Type B pancreatic cell (in vitro differentiated cells): ENCODE measurements at regions not wholly inside any gene's neighbourhood (a gene's known extent, or its start where the extent isn't known, plus 50 kb on each side); places are given as distances from the start of the nearest gene placed in this dataset.

ENCODE experiments used
- DNase-seq: peaks from one replicate; pipeline ENCODE4 v3.0.0; 2021; ENCODE audit warnings: mixed read lengths; ENCODE audit not compliant: unreplicated experiment; ENCODE audit errors: extremely low spot score
- H3K27ac Mint-ChIP-seq: 2 replicates; pipeline ENCODE4 v1.8.0; 2021; ENCODE audit warnings: mild to moderate bottlenecking, mixed read lengths
- H3K27me3 Mint-ChIP-seq: 2 replicates; pipeline ENCODE4 v1.8.0; 2021; ENCODE audit warnings: mixed read lengths
- H3K36me3 Mint-ChIP-seq: 2 replicates; pipeline ENCODE4 v1.8.0; 2021; ENCODE audit warnings: mixed read lengths
- H3K4me1 Mint-ChIP-seq: one replicate; pipeline ENCODE4 v1.8.0; 2021; ENCODE audit warnings: mixed read lengths; ENCODE audit not compliant: unreplicated experiment
- H3K4me3 Mint-ChIP-seq: 2 replicates; pipeline ENCODE4 v1.8.0; 2021; ENCODE audit warnings: mild to moderate bottlenecking, mixed read lengths
- H3K9me3 Mint-ChIP-seq: 2 replicates; pipeline ENCODE4 v1.8.0; 2021; ENCODE audit warnings: mixed read lengths
- CTCF ChIP-seq: fragments of 200-600 bp; sonication (generic); conservative IDR thresholded peaks from 2 replicates; pipeline ENCODE4 v1.5.0; 2021; ENCODE audit warnings: antibody characterized with exemption, mild to moderate bottlenecking

GRCh38 chrX:94058728-94059382 lies 384.8 kb downstream of the FAM133A start:
- H3K4me1 Mint-ChIP-seq, result no peaks in the 10 kb centered on the region
- H3K27me3 Mint-ChIP-seq, result no peaks in the 10 kb centered on the region
- H3K27ac Mint-ChIP-seq, result no peak overlapping the region
- no peaks in the 10 kb centered on the region for H3K9me3 Mint-ChIP-seq
- DNase-seq, result no peak
- peak overlapping the region; percentile 35 for H3K4me3 Mint-ChIP-seq
- H3K36me3 Mint-ChIP-seq, result no peaks in the 10 kb centered on the region
- TF ChIP-seq CTCF, result peak; percentile 84

GRCh38 chrX:94065091-94065490 lies 391.1 kb downstream of the FAM133A start:
- no peaks in the 10 kb centered on the region for H3K27me3 Mint-ChIP-seq
- no peaks in the 10 kb centered on the region for H3K9me3 Mint-ChIP-seq
- H3K27ac Mint-ChIP-seq, result no peak overlapping the region
- H3K36me3 Mint-ChIP-seq, result no peaks in the 10 kb centered on the region
- no peak for DNase-seq
- no peak for TF ChIP-seq CTCF
- H3K4me1 Mint-ChIP-seq, result no peaks in the 10 kb centered on the region
- no peak overlapping the region for H3K4me3 Mint-ChIP-seq

GRCh38 chrX:94089149-94089548 lies 415.1 kb downstream of the FAM133A start:
- H3K9me3 Mint-ChIP-seq, result no peaks in the 10 kb centered on the region
- DNase-seq, result no peak
- no peak overlapping the region for H3K4me3 Mint-ChIP-seq
- no peaks in the 10 kb centered on the region for H3K36me3 Mint-ChIP-seq
- TF ChIP-seq CTCF, result no peak
- H3K4me1 Mint-ChIP-seq, result no peaks in the 10 kb centered on the region
- no peak overlapping the region for H3K27ac Mint-ChIP-seq
- H3K27me3 Mint-ChIP-seq, result no peaks in the 10 kb centered on the region

GRCh38 chrX:94097868-94098267 lies 423.9 kb downstream of the FAM133A start:
- no peak for TF ChIP-seq CTCF

GRCh38 chrX:94107981-94108380 lies 434.0 kb downstream of the FAM133A start:
- no peaks in the 10 kb centered on the region for H3K4me1 Mint-ChIP-seq
- H3K36me3 Mint-ChIP-seq, result no peaks in the 10 kb centered on the region
- peak; percentile 52 for TF ChIP-seq CTCF
- H3K27ac Mint-ChIP-seq, result no peak overlapping the region
- no peaks in the 10 kb centered on the region for H3K9me3 Mint-ChIP-seq
- DNase-seq, result no peak
- no peaks in the 10 kb centered on the region for H3K27me3 Mint-ChIP-seq
- no peak overlapping the region for H3K4me3 Mint-ChIP-seq

More at GRCh38 chrX:94097868-94098267, 423.9 kb downstream of the FAM133A start:
- Mint-ChIP-seq H3K4me3 (no peak overlapping the region), H3K27me3 (no peaks in the 10 kb centered on the region), H3K9me3 (no peaks in the 10 kb centered on the region), H3K36me3 (no peaks in the 10 kb centered on the region), H3K4me1 (no peaks in the 10 kb centered on the region), H3K27ac (no peak overlapping the region)
- no peak for DNase-seq
